ENCODE measurements at regions not wholly inside any gene's neighbourhood (a gene's known extent, or its start where the extent isn't known, plus 50 kb on each side); places are given as distances from the start of the nearest gene placed in this dataset.

DNA sequence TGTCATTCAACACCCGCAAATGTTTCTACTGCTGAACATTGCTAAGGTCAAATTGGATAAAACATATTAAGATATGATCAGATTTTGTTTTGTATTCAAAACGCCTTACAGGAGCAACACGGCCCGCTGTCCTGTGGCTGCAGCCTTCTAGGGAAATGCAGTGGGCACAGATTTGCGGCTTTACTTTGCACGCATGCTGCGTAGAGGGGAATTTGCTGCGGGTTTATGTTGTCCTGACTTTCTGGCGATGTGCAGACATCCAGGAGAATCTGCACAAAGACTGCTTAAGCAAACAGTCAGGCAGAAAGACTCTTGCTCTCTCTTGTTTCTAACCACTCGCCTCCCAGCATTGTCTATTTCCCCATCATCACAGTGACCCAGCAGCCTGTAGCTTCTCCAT lies 88.3 kb downstream of the LRRC30 start:
- no peak for TF ChIP-seq POLR2A (IDR thresholded peaks at IDR 0.05)
- TF ChIP-seq, protein P1, sequence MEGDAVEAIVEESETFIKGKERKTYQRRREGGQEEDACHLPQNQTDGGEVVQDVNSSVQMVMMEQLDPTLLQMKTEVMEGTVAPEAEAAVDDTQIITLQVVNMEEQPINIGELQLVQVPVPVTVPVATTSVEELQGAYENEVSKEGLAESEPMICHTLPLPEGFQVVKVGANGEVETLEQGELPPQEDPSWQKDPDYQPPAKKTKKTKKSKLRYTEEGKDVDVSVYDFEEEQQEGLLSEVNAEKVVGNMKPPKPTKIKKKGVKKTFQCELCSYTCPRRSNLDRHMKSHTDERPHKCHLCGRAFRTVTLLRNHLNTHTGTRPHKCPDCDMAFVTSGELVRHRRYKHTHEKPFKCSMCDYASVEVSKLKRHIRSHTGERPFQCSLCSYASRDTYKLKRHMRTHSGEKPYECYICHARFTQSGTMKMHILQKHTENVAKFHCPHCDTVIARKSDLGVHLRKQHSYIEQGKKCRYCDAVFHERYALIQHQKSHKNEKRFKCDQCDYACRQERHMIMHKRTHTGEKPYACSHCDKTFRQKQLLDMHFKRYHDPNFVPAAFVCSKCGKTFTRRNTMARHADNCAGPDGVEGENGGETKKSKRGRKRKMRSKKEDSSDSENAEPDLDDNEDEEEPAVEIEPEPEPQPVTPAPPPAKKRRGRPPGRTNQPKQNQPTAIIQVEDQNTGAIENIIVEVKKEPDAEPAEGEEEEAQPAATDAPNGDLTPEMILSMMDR (IDR thresholded peaks at IDR 0.05) = no peak

Data from sigmoid colon (tissue), 3 donors.